Endothelial cell (in vitro differentiated cells): ENCODE measurements at regions not wholly inside any gene's neighbourhood (a gene's known extent, or its start where the extent isn't known, plus 50 kb on each side); places are given as distances from the start of the nearest gene placed in this dataset.

Experiments used
- DNase-seq: peaks from one replicate; pipeline ENCODE4 v3.0.0; 2021; ENCODE audit warnings: low spot score
- H3K27ac Mint-ChIP-seq: one replicate; pipeline ENCODE4 v1.8.0; 2021; ENCODE audit warnings: mixed read lengths, inconsistent platforms; ENCODE audit not compliant: unreplicated experiment
- H3K27me3 Mint-ChIP-seq: one replicate; pipeline ENCODE4 v1.8.0; 2021; ENCODE audit warnings: mild to moderate bottlenecking, moderate library complexity, mixed read lengths, inconsistent platforms; ENCODE audit not compliant: unreplicated experiment
- H3K36me3 Mint-ChIP-seq: one replicate; pipeline ENCODE4 v1.8.0; 2021; ENCODE audit warnings: mild to moderate bottlenecking, low read depth, mixed read lengths, inconsistent platforms; ENCODE audit not compliant: unreplicated experiment
- H3K4me1 Mint-ChIP-seq: one replicate; pipeline ENCODE4 v1.8.0; 2021; ENCODE audit warnings: mild to moderate bottlenecking, mixed read lengths, inconsistent platforms; ENCODE audit not compliant: unreplicated experiment
- H3K4me3 Mint-ChIP-seq: one replicate; pipeline ENCODE4 v1.8.0; 2021; ENCODE audit warnings: mild to moderate bottlenecking, mixed read lengths, inconsistent platforms; ENCODE audit not compliant: unreplicated experiment
- H3K9me3 Mint-ChIP-seq: one replicate; pipeline ENCODE4 v1.8.0; 2021; ENCODE audit warnings: mixed read lengths, inconsistent platforms; ENCODE audit not compliant: unreplicated experiment
- TF ChIP-seq, protein P1 (sequence below): fragments of 200-600 bp; sonication (generic); IDR thresholded peaks from one replicate; pipeline ENCODE4 v1.5.0; 2021; ENCODE audit warnings: antibody characterized with exemption; ENCODE audit not compliant: unreplicated experiment

DNA sequence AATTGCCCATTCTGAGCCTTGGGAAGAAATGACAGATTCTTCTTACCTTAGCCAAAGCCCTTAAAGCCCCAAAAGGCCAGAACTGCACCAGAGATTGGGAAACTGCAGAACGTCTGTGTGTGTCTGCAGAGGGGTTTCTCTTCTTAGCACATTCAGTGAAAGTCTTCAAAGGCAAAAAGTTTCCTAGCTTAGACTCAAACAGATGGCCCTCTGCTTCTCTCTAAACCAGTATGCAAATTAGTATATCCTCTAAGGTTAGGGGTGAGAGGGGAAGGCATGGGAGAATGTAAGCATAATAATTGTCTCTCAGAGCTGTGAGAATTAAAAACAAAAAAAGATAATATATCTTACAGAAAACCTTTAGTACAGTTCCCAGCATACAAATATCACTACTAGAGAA is 334.0 kb upstream of the MCTP2 start:
- TF ChIP-seq, protein P1, sequence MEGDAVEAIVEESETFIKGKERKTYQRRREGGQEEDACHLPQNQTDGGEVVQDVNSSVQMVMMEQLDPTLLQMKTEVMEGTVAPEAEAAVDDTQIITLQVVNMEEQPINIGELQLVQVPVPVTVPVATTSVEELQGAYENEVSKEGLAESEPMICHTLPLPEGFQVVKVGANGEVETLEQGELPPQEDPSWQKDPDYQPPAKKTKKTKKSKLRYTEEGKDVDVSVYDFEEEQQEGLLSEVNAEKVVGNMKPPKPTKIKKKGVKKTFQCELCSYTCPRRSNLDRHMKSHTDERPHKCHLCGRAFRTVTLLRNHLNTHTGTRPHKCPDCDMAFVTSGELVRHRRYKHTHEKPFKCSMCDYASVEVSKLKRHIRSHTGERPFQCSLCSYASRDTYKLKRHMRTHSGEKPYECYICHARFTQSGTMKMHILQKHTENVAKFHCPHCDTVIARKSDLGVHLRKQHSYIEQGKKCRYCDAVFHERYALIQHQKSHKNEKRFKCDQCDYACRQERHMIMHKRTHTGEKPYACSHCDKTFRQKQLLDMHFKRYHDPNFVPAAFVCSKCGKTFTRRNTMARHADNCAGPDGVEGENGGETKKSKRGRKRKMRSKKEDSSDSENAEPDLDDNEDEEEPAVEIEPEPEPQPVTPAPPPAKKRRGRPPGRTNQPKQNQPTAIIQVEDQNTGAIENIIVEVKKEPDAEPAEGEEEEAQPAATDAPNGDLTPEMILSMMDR: no peak
- no peaks in the 10 kb centered on the region for H3K9me3 Mint-ChIP-seq
- no peak overlapping the region for H3K4me3 Mint-ChIP-seq
- no peak overlapping the region for H3K27ac Mint-ChIP-seq
- no peaks in the 10 kb centered on the region for H3K4me1 Mint-ChIP-seq
- no peaks in the 10 kb centered on the region for H3K27me3 Mint-ChIP-seq
- no peaks in the 10 kb centered on the region for H3K36me3 Mint-ChIP-seq
- DNase-seq: no peak

DNA sequence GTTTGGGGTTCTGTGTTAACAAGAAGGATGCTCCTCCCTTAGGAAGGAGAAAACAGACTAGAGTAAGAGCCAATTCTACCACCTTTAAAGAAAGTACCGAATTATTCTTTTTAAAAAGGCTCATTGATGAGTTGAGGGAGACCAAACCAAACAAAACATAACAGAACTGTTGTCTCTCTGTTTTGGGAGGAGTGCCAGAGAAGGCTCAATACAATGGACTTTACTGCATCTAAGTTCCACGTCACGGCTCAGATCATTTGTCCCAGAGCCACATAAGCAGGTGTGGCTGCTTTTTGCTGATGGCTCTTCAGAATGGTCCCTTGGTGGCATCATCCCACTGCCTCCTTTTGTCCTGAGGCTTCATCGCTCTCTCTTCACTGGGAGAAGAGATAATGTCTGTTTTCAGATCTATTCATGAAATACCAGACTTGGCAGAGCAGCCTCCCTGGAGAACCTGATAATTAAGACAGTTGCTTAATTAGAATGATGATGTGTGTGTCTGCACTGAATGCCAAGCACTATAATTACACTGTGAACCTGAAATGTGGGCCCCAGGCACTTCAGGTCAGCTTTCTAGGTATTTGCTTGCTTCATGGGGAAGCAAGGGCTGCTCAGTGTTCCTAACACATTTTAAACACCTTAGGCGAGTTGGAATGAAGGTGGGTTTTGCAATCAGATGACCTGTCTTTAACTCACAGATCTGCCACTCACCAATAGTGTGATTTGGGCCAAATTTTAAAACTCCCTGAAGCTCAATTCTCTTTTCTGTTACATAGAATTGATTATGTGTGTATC is 335.2 kb upstream of the MCTP2 start:
- Mint-ChIP-seq H3K9me3 (no peaks in the 10 kb centered on the region), H3K27ac (no peak overlapping the region), H3K27me3 (no peaks in the 10 kb centered on the region), H3K36me3 (no peaks in the 10 kb centered on the region), H3K4me3 (no peak overlapping the region), H3K4me1 (no peaks in the 10 kb centered on the region)
- no peak for DNase-seq
- TF ChIP-seq, protein P1: no peak

DNA sequence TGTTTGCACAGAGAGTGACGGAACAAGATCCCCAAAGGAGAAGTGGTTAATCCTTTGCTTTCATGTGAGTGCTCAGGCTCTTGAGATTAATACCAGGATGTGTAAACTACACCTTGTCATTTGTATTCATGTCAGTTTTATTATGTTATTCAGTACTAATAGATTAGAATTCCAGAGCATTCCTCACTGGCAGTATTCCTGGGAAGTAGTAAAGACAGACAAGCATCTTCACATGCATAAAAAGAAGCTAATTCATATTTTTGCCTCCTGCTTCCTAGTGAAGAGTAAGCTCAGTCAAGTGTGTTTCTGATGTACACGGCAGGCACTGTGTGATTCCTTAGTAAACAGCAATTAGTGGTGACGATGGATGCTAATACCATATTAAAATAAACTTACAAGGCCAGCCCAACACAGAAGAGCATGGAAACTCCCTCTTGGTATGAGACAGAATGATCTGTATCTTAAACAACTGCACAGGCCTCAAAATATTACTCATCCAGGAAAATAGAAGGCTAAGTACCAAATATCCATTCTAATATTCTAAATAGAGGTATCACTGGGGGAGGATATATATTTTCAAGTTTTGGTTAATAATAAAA is 336.8 kb upstream of the MCTP2 start:
- Mint-ChIP-seq H3K4me1 (no peaks in the 10 kb centered on the region), H3K27me3 (no peaks in the 10 kb centered on the region), H3K27ac (no peak overlapping the region), H3K9me3 (no peaks in the 10 kb centered on the region), H3K4me3 (no peak overlapping the region), H3K36me3 (no peaks in the 10 kb centered on the region)
- TF ChIP-seq, protein P1: no peak
- DNase-seq: no peak

DNA sequence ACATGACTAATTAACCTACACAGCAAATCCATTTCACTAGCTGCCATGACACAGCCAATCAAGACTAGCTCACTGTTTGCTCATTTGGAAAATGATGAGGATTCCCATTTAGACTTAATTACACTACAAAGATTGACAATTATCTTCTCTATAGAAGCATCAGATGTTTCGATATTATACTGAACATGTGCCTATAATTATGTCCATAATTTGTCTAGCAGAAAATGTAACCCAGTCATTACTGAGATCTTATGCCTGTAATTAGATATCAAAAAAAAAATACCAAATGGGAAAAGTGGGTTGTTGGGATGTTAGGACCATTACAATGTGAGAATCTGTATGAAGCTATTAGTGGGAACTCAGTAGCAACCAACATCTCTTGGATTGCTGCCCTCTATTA is 344.2 kb upstream of the MCTP2 start:
- TF ChIP-seq, protein P1: no peak
- H3K36me3 Mint-ChIP-seq: no peaks in the 10 kb centered on the region
- no peaks in the 10 kb centered on the region for H3K27me3 Mint-ChIP-seq
- H3K4me1 Mint-ChIP-seq: peaks cover 4% of the 10 kb centered on the region
- H3K9me3 Mint-ChIP-seq: no peaks in the 10 kb centered on the region
- no peak for DNase-seq
- no peak overlapping the region for H3K27ac Mint-ChIP-seq
- H3K4me3 Mint-ChIP-seq: no peak overlapping the region

DNA sequence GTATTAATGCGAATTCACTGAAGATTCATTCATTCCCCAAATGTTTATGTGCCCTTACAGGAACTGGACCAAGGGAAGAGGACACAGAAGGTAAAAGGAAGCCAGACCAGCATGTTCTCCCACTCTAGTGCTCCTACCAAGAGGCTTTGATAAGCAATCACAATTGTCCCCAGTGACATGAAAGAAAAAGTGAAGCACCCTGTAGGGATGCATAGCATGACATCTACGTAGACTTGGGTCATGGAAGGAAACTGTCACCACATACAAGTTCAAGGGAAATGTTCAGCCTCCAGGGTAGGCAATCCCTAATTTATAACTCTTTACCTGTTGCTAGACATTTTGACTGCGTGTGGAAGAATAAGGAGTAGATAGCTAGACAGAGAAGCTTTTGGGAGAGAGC is 348.6 kb upstream of the MCTP2 start:
- Mint-ChIP-seq H3K27ac (no peak overlapping the region), H3K36me3 (no peaks in the 10 kb centered on the region), H3K4me3 (no peak overlapping the region), H3K27me3 (no peaks in the 10 kb centered on the region), H3K9me3 (no peaks in the 10 kb centered on the region), H3K4me1 (peaks cover 4% of the 10 kb centered on the region)
- no peak for DNase-seq
- TF ChIP-seq, protein P1: no peak
